Esophagus muscularis mucosa (tissue), 4 donors: ENCODE measurements at regions not wholly inside any gene's neighbourhood (a gene's known extent, or its start where the extent isn't known, plus 50 kb on each side); places are given as distances from the start of the nearest gene placed in this dataset.
"Not testable (repeated sequence)": the region's sequence is repeated elsewhere in the genome, so short reads cannot be mapped to it uniquely, and the experiment has no call there.

ENCODE experiments used
- DNase-seq: peaks from one replicate; pipeline ENCODE4 v3.0.0-alpha.2; 2017; ENCODE audit errors: extremely low spot score
- H3K27ac ChIP-seq, 4 donors: fragments of 200-600 bp; sonication (generic); replicated peaks in 1 of 4; 1 replicate in 3 of 4; 2 replicates in 1 of 4; pipeline ENCODE4 v1.5.1; 2016 to 2019; ENCODE audit warnings: mild to moderate bottlenecking in 1 of 4
- H3K27me3 ChIP-seq, 4 donors: fragments of 200-600 bp; sonication (generic); one replicate each; pipeline versions ENCODE4 v1.5.1 to v1.6.0; 2016 to 2019
- H3K36me3 ChIP-seq, 4 donors: fragments of 200-600 bp; sonication (generic); one replicate each; pipeline ENCODE4 v1.5.1; 2016 to 2019
- H3K4me1 ChIP-seq, 4 donors: fragments of 200-600 bp; sonication (generic); one replicate each; pipeline ENCODE4 v1.5.1; 2016 to 2019
- H3K4me3 ChIP-seq, 4 donors: fragments of 200-600 bp; sonication (generic); 1 replicate in 2 of 4; 2 replicates in 2 of 4; pipeline ENCODE4 v1.5.1; 2016 to 2019; ENCODE audit warnings: mild to moderate bottlenecking in 4 of 4, moderate library complexity in 1 of 4
- H3K9me3 ChIP-seq, 4 donors: fragments of 200-600 bp; sonication (generic); 1 replicate in 3 of 4; 2 replicates in 1 of 4; pipeline ENCODE4 v1.5.1; 2016 to 2019
- EP300 ChIP-seq: sonication (generic); formaldehyde crosslinking; IDR thresholded peaks from one replicate; pipeline ENCODE4 v1.6.1; 2017; ENCODE audit warnings: antibody characterized with exemption
- POLR2A ChIP-seq: fragments of 450-650 bp; IDR thresholded peaks from one replicate; pipeline ENCODE4 v1.6.1; 2017; ENCODE audit warnings: antibody characterized with exemption, moderate library complexity, mild to moderate bottlenecking, low read depth
- POLR2AphosphoS5 ChIP-seq, 2 donors: sonication (generic); formaldehyde crosslinking; IDR thresholded peaks; one replicate each; pipeline ENCODE4 v1.6.1; 2017; ENCODE audit warnings: antibody characterized with exemption in 2 of 2
- whole genome bisulfite sequencing: methylation state at CpG from one replicate; pipeline ENCODE4 v1.1.5; 2018; 5-methylcytosine and 5-hydroxymethylcytosine counted together
- intact Hi-C: fragments of 100-400 bp; cut with DNase I; formaldehyde crosslinking; loops from one replicate; pipeline ENCODE4 v1.15.1; 2023
- TF ChIP-seq, protein P1 (sequence below), 3 experiments: fragments of 200-600 bp in 2 of 3; fragments of 450-650 bp in 1 of 3; sonication (generic) in 2 of 3; IDR thresholded peaks; one replicate each; pipeline ENCODE4 v1.5.1; 2017 to 2019; ENCODE audit warnings: antibody characterized with exemption in 3 of 3, mild to moderate bottlenecking in 2 of 3, moderate library complexity in 1 of 3

DNA sequence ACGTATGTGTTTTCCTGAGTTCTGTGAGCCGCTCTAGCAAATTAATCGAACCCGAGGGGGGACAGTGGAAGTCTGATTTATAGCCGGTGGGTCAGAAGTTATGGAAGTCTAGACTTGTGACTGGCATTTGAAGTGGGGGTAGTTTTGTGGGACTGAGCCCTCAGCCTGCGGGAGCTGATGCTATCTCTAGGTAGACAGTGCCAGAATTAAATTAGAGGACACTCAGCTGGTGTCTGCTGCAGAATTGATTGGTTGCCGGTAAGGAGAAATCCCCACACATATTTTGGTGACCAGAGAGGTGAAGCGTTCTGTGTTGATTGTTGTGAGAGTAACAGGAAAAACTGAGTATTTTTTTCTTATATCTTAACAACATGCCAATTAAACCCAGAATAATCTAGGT lies 143.8 kb upstream of the ADCY1 start:
- intact Hi-C loops, result no loop called here
- H3K9me3 ChIP-seq, result no peaks in the 10 kb centered on the region
- no peaks in the 10 kb centered on the region for H3K36me3 ChIP-seq
- H3K4me3 ChIP-seq, result no peak overlapping the region
- WGBS, result 90% methylated on average over 8 of the region's 8 CpGs
- no peak overlapping the region for H3K27ac ChIP-seq
- H3K27me3 ChIP-seq, result peaks cover 0 to 11% (median 0%) of the 10 kb centered on the region in 4 donors
- TF ChIP-seq, protein P1, sequence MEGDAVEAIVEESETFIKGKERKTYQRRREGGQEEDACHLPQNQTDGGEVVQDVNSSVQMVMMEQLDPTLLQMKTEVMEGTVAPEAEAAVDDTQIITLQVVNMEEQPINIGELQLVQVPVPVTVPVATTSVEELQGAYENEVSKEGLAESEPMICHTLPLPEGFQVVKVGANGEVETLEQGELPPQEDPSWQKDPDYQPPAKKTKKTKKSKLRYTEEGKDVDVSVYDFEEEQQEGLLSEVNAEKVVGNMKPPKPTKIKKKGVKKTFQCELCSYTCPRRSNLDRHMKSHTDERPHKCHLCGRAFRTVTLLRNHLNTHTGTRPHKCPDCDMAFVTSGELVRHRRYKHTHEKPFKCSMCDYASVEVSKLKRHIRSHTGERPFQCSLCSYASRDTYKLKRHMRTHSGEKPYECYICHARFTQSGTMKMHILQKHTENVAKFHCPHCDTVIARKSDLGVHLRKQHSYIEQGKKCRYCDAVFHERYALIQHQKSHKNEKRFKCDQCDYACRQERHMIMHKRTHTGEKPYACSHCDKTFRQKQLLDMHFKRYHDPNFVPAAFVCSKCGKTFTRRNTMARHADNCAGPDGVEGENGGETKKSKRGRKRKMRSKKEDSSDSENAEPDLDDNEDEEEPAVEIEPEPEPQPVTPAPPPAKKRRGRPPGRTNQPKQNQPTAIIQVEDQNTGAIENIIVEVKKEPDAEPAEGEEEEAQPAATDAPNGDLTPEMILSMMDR (IDR thresholded peaks at IDR 0.05), result no peak
- TF ChIP-seq POLR2A (no peak), EP300 (no peak), POLR2AphosphoS5 (IDR thresholded peaks at IDR 0.05) (no peak)
- H3K4me1 ChIP-seq, result no peaks in the 10 kb centered on the region
- DNase-seq, result no peak

DNA sequence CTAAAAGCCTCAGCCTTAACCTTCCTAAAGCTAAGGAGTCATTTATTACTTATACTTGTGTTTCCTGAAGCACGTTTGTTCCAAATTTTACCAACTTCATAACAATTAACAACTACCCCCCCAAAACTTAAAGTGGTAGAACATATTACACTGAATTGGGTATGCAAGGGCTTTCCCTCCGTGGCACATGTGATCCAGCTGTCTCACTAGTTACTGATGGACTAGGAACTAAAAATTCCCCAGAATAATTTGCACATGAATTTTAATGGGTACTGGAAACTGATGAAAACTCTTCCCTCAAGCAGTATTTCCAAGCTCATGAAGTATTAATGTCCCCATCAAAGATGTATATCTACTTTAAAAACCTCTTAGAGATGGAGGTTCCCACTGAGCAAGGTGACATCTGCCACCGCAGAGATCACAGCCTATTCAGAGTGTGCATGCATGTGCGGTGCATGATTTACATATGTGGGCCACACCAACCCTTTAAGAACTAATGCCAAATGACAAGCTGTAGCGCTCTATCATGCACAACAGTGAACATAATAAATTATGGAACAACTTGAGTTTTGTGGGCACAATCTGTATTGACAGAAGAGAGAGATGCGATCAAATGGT lies 139.9 kb upstream of the ADCY1 start:
- Histone ChIP-seq H3K27me3 (peaks cover 0 to 6% (median 0%) of the 10 kb centered on the region in 4 donors), H3K4me3 (no peak overlapping the region), H3K4me1 (no peaks in the 10 kb centered on the region), H3K9me3 (no peaks in the 10 kb centered on the region), H3K36me3 (no peaks in the 10 kb centered on the region), H3K27ac (no peak overlapping the region)
- 68% methylated on average over 6 of the region's 6 CpGs for WGBS
- no peak for DNase-seq
- intact Hi-C loops, result no loop called here
- TF ChIP-seq POLR2AphosphoS5 (IDR thresholded peaks at IDR 0.05) (no peak), EP300 (no peak), POLR2A (no peak)
- TF ChIP-seq, protein P1 (IDR thresholded peaks at IDR 0.05), result no peak

DNA sequence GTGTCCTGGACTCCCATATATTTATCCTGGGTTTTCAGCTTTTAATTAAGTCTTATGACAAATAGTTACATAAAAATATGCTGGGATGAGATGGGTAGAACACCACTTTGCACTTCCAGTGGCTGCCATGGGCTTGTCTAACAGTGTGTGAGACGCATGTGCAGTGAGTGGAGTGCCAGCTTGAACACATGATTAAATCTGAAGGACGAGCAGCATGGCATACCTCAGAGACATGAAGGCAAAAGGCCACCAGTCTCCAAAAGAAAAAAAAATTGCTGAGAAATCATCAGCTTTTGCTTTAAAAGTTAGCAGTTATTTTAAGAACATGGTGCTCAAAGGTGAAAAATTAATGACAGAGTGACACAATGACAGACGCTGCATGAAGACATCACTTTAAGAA lies 139.0 kb upstream of the ADCY1 start:
- H3K27me3 ChIP-seq, result peaks cover 0 to 4% (median 0%) of the 10 kb centered on the region in 4 donors
- no peak overlapping the region for H3K4me3 ChIP-seq
- H3K36me3 ChIP-seq, result no peaks in the 10 kb centered on the region
- intact Hi-C loops, result no loop called here
- DNase-seq, result no peak
- peaks cover 0 to 5% (median 0%) of the 10 kb centered on the region in 4 donors for H3K9me3 ChIP-seq
- no peaks in the 10 kb centered on the region for H3K4me1 ChIP-seq
- TF ChIP-seq POLR2AphosphoS5 (IDR thresholded peaks at IDR 0.05), result no peak
- TF ChIP-seq, protein P1 (IDR thresholded peaks at IDR 0.05), result no peak
- no peak for TF ChIP-seq EP300
- no peak for TF ChIP-seq POLR2A
- WGBS, result 78% methylated on average over 3 of the region's 3 CpGs
- no peak overlapping the region for H3K27ac ChIP-seq

DNA sequence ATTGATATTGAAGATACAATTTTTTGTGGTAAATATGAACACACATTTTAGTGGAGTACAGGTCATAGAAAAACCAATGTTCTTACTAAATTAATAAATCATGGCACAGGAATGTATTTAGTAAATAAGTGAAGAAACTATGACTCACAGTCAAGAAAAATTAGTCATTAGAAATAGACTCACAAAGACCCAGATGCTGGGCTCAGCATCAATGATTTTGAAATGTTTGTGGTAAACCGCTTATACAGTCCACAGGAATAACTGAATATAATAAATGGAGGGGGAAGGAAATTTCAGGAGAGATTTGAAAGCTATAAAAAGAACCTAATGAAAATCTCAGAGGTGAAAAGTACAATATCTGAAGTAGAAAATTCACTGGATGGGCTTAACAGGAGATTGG lies 138.3 kb upstream of the ADCY1 start:
- Histone ChIP-seq H3K9me3 (peaks cover 0 to 5% (median 0%) of the 10 kb centered on the region in 4 donors), H3K36me3 (no peaks in the 10 kb centered on the region), H3K4me1 (no peaks in the 10 kb centered on the region), H3K27ac (no peak overlapping the region), H3K4me3 (no peak overlapping the region), H3K27me3 (no peaks in the 10 kb centered on the region)
- intact Hi-C loops, result no loop called here
- no peak for DNase-seq
- WGBS, result 75% methylated on average over 1 of the region's 1 CpG
- TF ChIP-seq POLR2A, result no peak
- no peak for TF ChIP-seq POLR2AphosphoS5 (IDR thresholded peaks at IDR 0.05)
- TF ChIP-seq EP300, result no peak
- TF ChIP-seq, protein P1 (IDR thresholded peaks at IDR 0.05), result no peak

- H3K27ac ChIP-seq, H3K27me3 ChIP-seq, H3K36me3 ChIP-seq, H3K9me3 ChIP-seq, intact Hi-C loops, DNase-seq, H3K4me3 ChIP-seq, H3K4me1 ChIP-seq: not testable (repeated sequence)
- 79% methylated on average over 1 of the region's 1 CpG for WGBS
Measured at GRCh38 chr7:45440776-45441175, 133.4 kb upstream of the ADCY1 start.
